NCI-H226 (cell line): ENCODE measurements at regions not wholly inside any gene's neighbourhood (a gene's known extent, or its start where the extent isn't known, plus 50 kb on each side); places are given as distances from the start of the nearest gene placed in this dataset.

ENCODE experiments used
- DNase-seq: peaks from one replicate; pipeline ENCODE4 v3.0.0-alpha.2; 2015

- DNase-seq = no peak
These were observed 69.8 kb upstream of the WIPF1 start for GRCh38 chr2:174667250-174667860.

GRCh38 chr2:174666845-174667244 lies 69.2 kb upstream of the WIPF1 start:
- DNase-seq = no peak

GRCh38 chr2:174666312-174666711 lies 68.7 kb upstream of the WIPF1 start:
- no peak for DNase-seq

- no peak for DNase-seq
These were observed 66.6 kb upstream of the WIPF1 start for GRCh38 chr2:174664084-174664759.

- no peak for DNase-seq
These were observed 65.9 kb upstream of the WIPF1 start for GRCh38 chr2:174663550-174663949.

GRCh38 chr2:174662859-174663258 lies 65.3 kb upstream of the WIPF1 start:
- no peak for DNase-seq

GRCh38 chr2:174662459-174662858 lies 64.9 kb upstream of the WIPF1 start:
- no peak for DNase-seq

- DNase-seq = no peak
These were observed 63.5 kb upstream of the WIPF1 start for GRCh38 chr2:174660984-174661675.

- no peak for DNase-seq
These were observed 61.7 kb upstream of the WIPF1 start for GRCh38 chr2:174659069-174659900.

GRCh38 chr2:174656676-174657176 lies 59.1 kb upstream of the WIPF1 start:
- no peak for DNase-seq

- no peak for DNase-seq
These were observed 58.4 kb upstream of the WIPF1 start for GRCh38 chr2:174656035-174656434.

GRCh38 chr2:174654419-174654941 lies 56.9 kb upstream of the WIPF1 start:
- no peak for DNase-seq

- no peak for DNase-seq
These were observed 51.3 kb upstream of the WIPF1 start for GRCh38 chr2:174648896-174649295.
